ENCODE measurements at regions not wholly inside any gene's neighbourhood (a gene's known extent, or its start where the extent isn't known, plus 50 kb on each side); places are given as distances from the start of the nearest gene placed in this dataset.

DNA sequence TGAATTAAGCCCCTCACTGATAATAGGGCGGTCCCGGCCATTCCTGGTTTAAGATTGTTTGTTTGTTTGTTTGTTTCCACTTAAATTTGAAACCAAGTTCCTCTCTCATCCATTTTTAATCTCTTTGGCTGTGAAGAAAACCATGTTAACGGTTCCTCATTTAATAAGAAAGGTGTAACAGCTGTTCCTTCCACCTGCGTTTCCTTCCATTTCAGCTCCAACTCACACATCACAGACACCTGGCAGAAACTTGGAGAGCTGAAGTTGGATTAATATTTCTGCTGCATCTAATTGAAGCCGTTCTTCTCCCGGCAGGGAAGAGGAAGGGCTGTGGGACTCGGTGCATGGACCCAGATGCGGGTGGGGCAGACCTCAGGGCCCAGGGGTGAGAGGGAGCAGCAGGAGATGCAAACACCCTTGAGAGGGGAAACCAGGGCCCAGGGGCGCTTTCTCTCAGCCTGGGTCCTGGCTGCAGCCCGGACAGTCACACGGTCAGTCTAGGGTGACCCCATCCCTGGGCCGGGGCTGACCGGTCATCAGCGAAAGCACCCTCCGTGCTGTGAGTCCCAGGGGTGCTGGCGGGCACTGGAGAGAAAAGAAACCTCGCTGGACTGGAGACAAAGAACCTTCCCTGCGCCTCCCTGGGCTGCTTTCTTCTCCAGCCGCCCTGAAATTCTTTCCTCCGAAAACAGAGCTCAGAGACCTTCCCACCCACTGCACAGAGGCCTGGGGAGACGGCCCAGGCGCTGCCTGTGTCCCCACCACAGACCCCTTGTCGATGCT, 242.0 kb downstream of the BRD1 start:
- no peak for TF ChIP-seq POLR2A (IDR thresholded peaks at IDR 0.05)
- TF ChIP-seq, protein P1, sequence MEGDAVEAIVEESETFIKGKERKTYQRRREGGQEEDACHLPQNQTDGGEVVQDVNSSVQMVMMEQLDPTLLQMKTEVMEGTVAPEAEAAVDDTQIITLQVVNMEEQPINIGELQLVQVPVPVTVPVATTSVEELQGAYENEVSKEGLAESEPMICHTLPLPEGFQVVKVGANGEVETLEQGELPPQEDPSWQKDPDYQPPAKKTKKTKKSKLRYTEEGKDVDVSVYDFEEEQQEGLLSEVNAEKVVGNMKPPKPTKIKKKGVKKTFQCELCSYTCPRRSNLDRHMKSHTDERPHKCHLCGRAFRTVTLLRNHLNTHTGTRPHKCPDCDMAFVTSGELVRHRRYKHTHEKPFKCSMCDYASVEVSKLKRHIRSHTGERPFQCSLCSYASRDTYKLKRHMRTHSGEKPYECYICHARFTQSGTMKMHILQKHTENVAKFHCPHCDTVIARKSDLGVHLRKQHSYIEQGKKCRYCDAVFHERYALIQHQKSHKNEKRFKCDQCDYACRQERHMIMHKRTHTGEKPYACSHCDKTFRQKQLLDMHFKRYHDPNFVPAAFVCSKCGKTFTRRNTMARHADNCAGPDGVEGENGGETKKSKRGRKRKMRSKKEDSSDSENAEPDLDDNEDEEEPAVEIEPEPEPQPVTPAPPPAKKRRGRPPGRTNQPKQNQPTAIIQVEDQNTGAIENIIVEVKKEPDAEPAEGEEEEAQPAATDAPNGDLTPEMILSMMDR (IDR thresholded peaks at IDR 0.05), result no peak
- no peak for TF ChIP-seq POLR2AphosphoS5 (IDR thresholded peaks at IDR 0.05)
- no peak for TF ChIP-seq EP300 (IDR thresholded peaks at IDR 0.05)
